Tibial nerve (tissue), 4 donors: ENCODE measurements at regions not wholly inside any gene's neighbourhood (a gene's known extent, or its start where the extent isn't known, plus 50 kb on each side); places are given as distances from the start of the nearest gene placed in this dataset.

Experiments used
- EP300 ChIP-seq, 2 donors: sonication (generic); formaldehyde crosslinking; IDR thresholded peaks; one replicate each; pipeline ENCODE4 v1.6.1; 2017; ENCODE audit warnings: antibody characterized with exemption in 2 of 2, mild to moderate bottlenecking in 1 of 2
- POLR2A ChIP-seq, 2 donors: fragments of 450-650 bp; IDR thresholded peaks; one replicate each; pipeline ENCODE4 v1.6.1; 2017; ENCODE audit warnings: antibody characterized with exemption in 2 of 2, mild to moderate bottlenecking in 2 of 2, moderate library complexity in 2 of 2
- TF ChIP-seq, protein P1 (sequence below), 5 experiments: fragments of 200-600 bp in 3 of 5; fragments of 450-650 bp in 2 of 5; sonication (generic) in 3 of 5; IDR thresholded peaks; one replicate each; pipeline ENCODE4 v1.5.1; 2016 to 2019; ENCODE audit warnings: antibody characterized with exemption in 5 of 5, mild to moderate bottlenecking in 3 of 5, moderate library complexity in 2 of 5

DNA sequence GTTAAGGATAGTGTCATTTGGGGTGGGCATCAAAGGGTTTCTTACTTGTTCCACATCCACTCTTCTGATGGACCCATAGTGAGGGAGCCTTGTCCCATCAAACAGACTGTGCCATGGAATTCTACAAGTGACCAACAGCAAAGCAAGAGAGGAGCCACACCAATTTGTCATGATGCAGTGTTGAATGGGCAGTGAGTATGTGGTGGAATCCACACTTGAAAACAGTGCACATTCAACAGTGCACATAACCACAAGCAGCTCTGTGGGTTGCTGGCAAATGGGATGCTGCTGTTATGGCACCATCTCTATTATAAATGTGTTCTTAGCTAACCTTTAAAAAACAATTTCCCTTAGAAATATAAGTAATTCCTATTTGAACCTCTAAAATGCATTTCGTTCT lies 52.5 kb upstream of the CPNE4 start:
- TF ChIP-seq POLR2A (IDR thresholded peaks at IDR 0.05) (no peak), EP300 (IDR thresholded peaks at IDR 0.05) (no peak)
- TF ChIP-seq, protein P1, sequence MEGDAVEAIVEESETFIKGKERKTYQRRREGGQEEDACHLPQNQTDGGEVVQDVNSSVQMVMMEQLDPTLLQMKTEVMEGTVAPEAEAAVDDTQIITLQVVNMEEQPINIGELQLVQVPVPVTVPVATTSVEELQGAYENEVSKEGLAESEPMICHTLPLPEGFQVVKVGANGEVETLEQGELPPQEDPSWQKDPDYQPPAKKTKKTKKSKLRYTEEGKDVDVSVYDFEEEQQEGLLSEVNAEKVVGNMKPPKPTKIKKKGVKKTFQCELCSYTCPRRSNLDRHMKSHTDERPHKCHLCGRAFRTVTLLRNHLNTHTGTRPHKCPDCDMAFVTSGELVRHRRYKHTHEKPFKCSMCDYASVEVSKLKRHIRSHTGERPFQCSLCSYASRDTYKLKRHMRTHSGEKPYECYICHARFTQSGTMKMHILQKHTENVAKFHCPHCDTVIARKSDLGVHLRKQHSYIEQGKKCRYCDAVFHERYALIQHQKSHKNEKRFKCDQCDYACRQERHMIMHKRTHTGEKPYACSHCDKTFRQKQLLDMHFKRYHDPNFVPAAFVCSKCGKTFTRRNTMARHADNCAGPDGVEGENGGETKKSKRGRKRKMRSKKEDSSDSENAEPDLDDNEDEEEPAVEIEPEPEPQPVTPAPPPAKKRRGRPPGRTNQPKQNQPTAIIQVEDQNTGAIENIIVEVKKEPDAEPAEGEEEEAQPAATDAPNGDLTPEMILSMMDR (IDR thresholded peaks at IDR 0.05) = no peak
